Kidney (tissue), 13 donors: ENCODE measurements at regions not wholly inside any gene's neighbourhood (a gene's known extent, or its start where the extent isn't known, plus 50 kb on each side); places are given as distances from the start of the nearest gene placed in this dataset.

Source experiments
- DNase-seq, 5 donors: peaks; one replicate each; pipeline ENCODE4 v3.0.0-alpha.2; 2013 to 2020
- FAIRE-seq: peaks from 2 replicates; lab custom pipeline; 2012; peaks lifted over from hg19 to GRCh38; lab: Jason Lieb, UNC
- H3K27ac ChIP-seq, 2 donors: one replicate each; pipeline ENCODE4 v1.7.0; 2013; ENCODE audit warnings: low read depth in 2 of 2, low read length in 2 of 2, inconsistent platforms in 1 of 2
- H3K27me3 ChIP-seq: one replicate; pipeline ENCODE4 v1.7.1; 2013; ENCODE audit warnings: low read length, inconsistent platforms; ENCODE audit not compliant: control insufficient read depth, insufficient read depth
- H3K36me3 ChIP-seq, 3 donors: one replicate each; pipeline versions ENCODE4 v1.7.0 to v1.7.1; 2013; ENCODE audit warnings: low read length in 3 of 3, control low read depth in 1 of 3, inconsistent platforms in 1 of 3; ENCODE audit not compliant: insufficient read depth in 3 of 3, control insufficient read depth in 2 of 3
- H3K4me1 ChIP-seq, 3 donors: one replicate each; pipeline versions ENCODE4 v1.7.0 to v1.7.1; 2013; ENCODE audit warnings: low read length in 3 of 3, inconsistent platforms in 1 of 3, low read depth in 1 of 3; ENCODE audit not compliant: control insufficient read depth in 2 of 3, insufficient read depth in 2 of 3
- H3K4me3 ChIP-seq, 3 donors: one replicate each; pipeline versions ENCODE4 v1.7.0 to v1.8.1; 2013; ENCODE audit warnings: low read length in 3 of 3, control low read depth in 1 of 3, inconsistent platforms in 1 of 3
- H3K9ac ChIP-seq, 3 donors: one replicate each; pipeline versions ENCODE4 v1.7.0 to v1.7.1; 2013; ENCODE audit warnings: low read length in 3 of 3, control low read depth in 1 of 3, inconsistent platforms in 1 of 3
- H3K9me3 ChIP-seq, 3 donors: one replicate each; pipeline versions ENCODE4 v1.7.0 to v1.7.1; 2013; ENCODE audit warnings: low read length in 3 of 3, control low read depth in 1 of 3, inconsistent platforms in 1 of 3; ENCODE audit not compliant: control insufficient read depth in 2 of 3, insufficient read depth in 1 of 3
- intact Hi-C: fragments of 100-400 bp; cut with DNase I; formaldehyde crosslinking; loops from one replicate; pipeline ENCODE4 v1.11.1; 2022
- TF ChIP-seq, protein P1 (sequence below): IDR thresholded peaks from 3 replicates; pipeline ENCODE4 v1.5.1; 2012; ENCODE audit warnings: mild to moderate bottlenecking, moderate library complexity, borderline replicate concordance; ENCODE audit not compliant: insufficient read depth; ENCODE audit errors: extremely low read depth
- donor health status: control.
- donor health status: control.
- donor health status: control.
- donor health status: control.
- donor health status: control.
- donor health status: DM: yes; HTN: yes; CAD: no.
- donor health status: Normal renal cell carcinoma (clear cell type).

DNA sequence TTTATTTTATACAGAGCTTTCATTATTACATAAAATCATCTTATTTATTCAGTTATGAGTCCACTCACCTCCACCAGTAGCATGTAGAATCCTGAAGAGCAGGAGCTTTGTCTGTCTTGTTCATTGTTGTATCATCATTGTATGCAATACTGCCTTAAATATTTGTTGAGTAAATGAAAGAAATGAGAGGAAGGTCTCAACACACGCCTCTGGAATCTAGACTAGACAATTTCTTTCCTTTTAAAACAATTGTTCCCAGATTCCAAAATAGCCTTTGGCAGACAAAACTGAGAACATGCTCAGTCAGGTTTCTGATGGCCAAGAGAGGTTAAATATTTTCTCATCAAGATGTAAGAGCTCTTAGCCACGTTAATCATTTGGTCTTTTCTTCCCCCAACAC is 173.1 kb upstream of the AGR3 start:
- intact Hi-C loops = no loop called here
- no peaks in the 10 kb centered on the region for H3K4me1 ChIP-seq
- H3K27me3 ChIP-seq = no peaks in the 10 kb centered on the region
- no peak overlapping the region for H3K27ac ChIP-seq
- H3K9me3 ChIP-seq = no peaks in the 10 kb centered on the region
- no peaks in the 10 kb centered on the region for H3K36me3 ChIP-seq
- no peak overlapping the region for H3K4me3 ChIP-seq
- TF ChIP-seq, protein P1, sequence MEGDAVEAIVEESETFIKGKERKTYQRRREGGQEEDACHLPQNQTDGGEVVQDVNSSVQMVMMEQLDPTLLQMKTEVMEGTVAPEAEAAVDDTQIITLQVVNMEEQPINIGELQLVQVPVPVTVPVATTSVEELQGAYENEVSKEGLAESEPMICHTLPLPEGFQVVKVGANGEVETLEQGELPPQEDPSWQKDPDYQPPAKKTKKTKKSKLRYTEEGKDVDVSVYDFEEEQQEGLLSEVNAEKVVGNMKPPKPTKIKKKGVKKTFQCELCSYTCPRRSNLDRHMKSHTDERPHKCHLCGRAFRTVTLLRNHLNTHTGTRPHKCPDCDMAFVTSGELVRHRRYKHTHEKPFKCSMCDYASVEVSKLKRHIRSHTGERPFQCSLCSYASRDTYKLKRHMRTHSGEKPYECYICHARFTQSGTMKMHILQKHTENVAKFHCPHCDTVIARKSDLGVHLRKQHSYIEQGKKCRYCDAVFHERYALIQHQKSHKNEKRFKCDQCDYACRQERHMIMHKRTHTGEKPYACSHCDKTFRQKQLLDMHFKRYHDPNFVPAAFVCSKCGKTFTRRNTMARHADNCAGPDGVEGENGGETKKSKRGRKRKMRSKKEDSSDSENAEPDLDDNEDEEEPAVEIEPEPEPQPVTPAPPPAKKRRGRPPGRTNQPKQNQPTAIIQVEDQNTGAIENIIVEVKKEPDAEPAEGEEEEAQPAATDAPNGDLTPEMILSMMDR = no peak
- no peak overlapping the region for H3K9ac ChIP-seq
- FAIRE-seq (no peak), DNase-seq (no peak)

GRCh38 chr7:17055596-17055995 is 173.8 kb upstream of the AGR3 start:
- no peaks in the 10 kb centered on the region for H3K4me1 ChIP-seq
- TF ChIP-seq, protein P1 = no peak
- H3K36me3 ChIP-seq = no peaks in the 10 kb centered on the region
- H3K4me3 ChIP-seq = no peak overlapping the region
- intact Hi-C loops = no loop called here
- FAIRE-seq = no peak
- no peak overlapping the region for H3K9ac ChIP-seq
- DNase-seq = no peak
- H3K27ac ChIP-seq = no peak overlapping the region
- no peaks in the 10 kb centered on the region for H3K9me3 ChIP-seq
- H3K27me3 ChIP-seq = no peaks in the 10 kb centered on the region

GRCh38 chr7:17056491-17057142 is 174.8 kb upstream of the AGR3 start:
- FAIRE-seq (no peak), DNase-seq (no peak)
- H3K4me1 ChIP-seq = no peaks in the 10 kb centered on the region
- H3K27me3 ChIP-seq = no peaks in the 10 kb centered on the region
- intact Hi-C loops = no loop called here
- H3K9ac ChIP-seq = no peak overlapping the region
- no peaks in the 10 kb centered on the region for H3K36me3 ChIP-seq
- H3K4me3 ChIP-seq = no peak overlapping the region
- no peaks in the 10 kb centered on the region for H3K9me3 ChIP-seq
- no peak overlapping the region for H3K27ac ChIP-seq
- TF ChIP-seq, protein P1 = no peak

DNA sequence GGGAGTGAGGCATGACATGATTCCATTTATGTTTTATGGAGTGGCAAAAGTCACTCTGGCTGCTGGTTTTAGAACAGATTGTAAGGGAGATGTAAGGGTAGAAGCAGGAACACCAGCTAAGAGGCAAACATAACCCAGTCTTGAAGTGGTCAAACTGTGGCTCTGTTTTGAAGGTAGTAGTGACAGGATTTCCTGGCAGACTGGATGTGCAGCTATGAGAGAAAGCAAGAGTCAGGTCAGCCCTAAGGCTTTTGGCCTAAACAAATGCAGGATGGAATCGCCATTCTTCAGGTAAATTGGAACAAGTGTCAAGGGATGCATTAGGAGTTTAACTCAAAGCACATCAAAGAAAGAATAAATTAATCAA is 175.3 kb upstream of the AGR3 start:
- no peak overlapping the region for H3K27ac ChIP-seq
- no peaks in the 10 kb centered on the region for H3K36me3 ChIP-seq
- no peak overlapping the region for H3K9ac ChIP-seq
- FAIRE-seq = no peak
- no peak for DNase-seq
- no peaks in the 10 kb centered on the region for H3K4me1 ChIP-seq
- H3K27me3 ChIP-seq = no peaks in the 10 kb centered on the region
- TF ChIP-seq, protein P1 = no peak
- intact Hi-C loops = no loop called here
- H3K4me3 ChIP-seq = no peak overlapping the region
- no peaks in the 10 kb centered on the region for H3K9me3 ChIP-seq
